PC-3 (cell line): ENCODE measurements at regions not wholly inside any gene's neighbourhood (a gene's known extent, or its start where the extent isn't known, plus 50 kb on each side); places are given as distances from the start of the nearest gene placed in this dataset.
"Not testable (repeated sequence)": the region's sequence is repeated elsewhere in the genome, so short reads cannot be mapped to it uniquely, and the experiment has no call there.

Experiments
- ATAC-seq: fragments of 200-7000 bp; cut with Tn5 transposase; 2 replicates; pipeline ENCODE4 v1.9.1; 2020; ENCODE audit warnings: mild to moderate bottlenecking, moderate library complexity
- BruUV-seq: library from RNA; stranded (reverse); fragments of 400-500 nt; replicated peaks from 2 replicates; lab custom pipeline; 2021; lab: Mats Ljungman, UMichigan
- CTCF ChIA-PET: fragments of 300-600 bp; sonication (Branson Sonifier 250); formaldehyde crosslinking; loops from one replicate; lab custom pipeline; 2022; ENCODE audit warnings: antibody characterized with exemption; lab: Charles Lee
- POLR2A ChIA-PET: fragments of 300-600 bp; sonication (Branson Sonifier 250); formaldehyde crosslinking; loops from one replicate; lab custom pipeline; 2022; ENCODE audit warnings: antibody characterized with exemption; ENCODE audit not compliant: unreplicated experiment; lab: Charles Lee
- DNase-seq: peaks from one replicate; pipeline ENCODE4 v3.0.0-alpha.2; 2015
- H2AFZ ChIP-seq: fragments of 300-600 bp; sonication (generic); 2 replicates; pipeline ENCODE4 v1.6.0; 2016; ENCODE audit warnings: antibody characterized with exemption, low read length
- H3F3A ChIP-seq: fragments of 300-600 bp; sonication (generic); one replicate; pipeline ENCODE4 v1.6.0; 2017; ENCODE audit warnings: antibody characterized with exemption, low read length, control low read depth, mild to moderate bottlenecking; ENCODE audit not compliant: unreplicated experiment
- H3K27ac ChIP-seq: fragments of 300-600 bp; sonication (generic); 2 replicates; pipeline ENCODE4 v1.5.1; 2016; ENCODE audit warnings: mild to moderate bottlenecking, low read length
- H3K27me3 ChIP-seq: fragments of 300-600 bp; sonication (generic); 2 replicates; pipeline ENCODE4 v1.6.1; 2016; ENCODE audit warnings: low read length, mixed read lengths
- H3K36me3 ChIP-seq: fragments of 300-600 bp; sonication (generic); 2 replicates; pipeline ENCODE4 v1.6.1; 2016; ENCODE audit warnings: low read depth, mixed run types, low read length, mixed read lengths
- H3K4me1 ChIP-seq: fragments of 300-600 bp; sonication (generic); 2 replicates; pipeline ENCODE4 v1.5.1; 2016; ENCODE audit warnings: low read length; ENCODE audit not compliant: insufficient read depth
- H3K4me2 ChIP-seq: fragments of 300-600 bp; sonication (generic); 2 replicates; pipeline ENCODE4 v1.6.0; 2016; ENCODE audit warnings: low read length
- H3K4me3 ChIP-seq: fragments of 300-600 bp; sonication (generic); 2 replicates; pipeline ENCODE4 v1.5.1; 2016; ENCODE audit warnings: mild to moderate bottlenecking, low read length, mixed read lengths
- H3K79me2 ChIP-seq: fragments of 300-600 bp; sonication (generic); 2 replicates; pipeline ENCODE4 v1.6.1; 2017; ENCODE audit warnings: low read length, mixed read lengths
- H3K9ac ChIP-seq: fragments of 300-600 bp; sonication (generic); 2 replicates; pipeline ENCODE4 v1.6.0; 2016; ENCODE audit warnings: mild to moderate bottlenecking, low read length
- H3K9me2 ChIP-seq: fragments of 300-600 bp; sonication (generic); replicated peaks from 2 replicates; pipeline ENCODE4 v1.6.1; 2016; ENCODE audit warnings: mixed run types, low read length, mixed read lengths
- H3K9me3 ChIP-seq: fragments of 300-600 bp; sonication (generic); 2 replicates; pipeline ENCODE4 v1.6.1; 2016; ENCODE audit warnings: low read length, mixed read lengths
- H4K20me1 ChIP-seq: fragments of 300-600 bp; sonication (generic); 2 replicates; pipeline ENCODE4 v1.6.1; 2016; ENCODE audit warnings: low read length, mixed read lengths
- EZH2 ChIP-seq: fragments of 300-600 bp; sonication (generic); IDR thresholded peaks from one replicate; pipeline ENCODE4 v1.6.1; 2017; ENCODE audit warnings: antibody characterized with exemption, mild to moderate bottlenecking, low read length; ENCODE audit not compliant: unreplicated experiment
- EZH2phosphoT487 ChIP-seq: fragments of 300-600 bp; sonication (generic); IDR thresholded peaks from 2 replicates; pipeline ENCODE4 v1.6.1; 2018; ENCODE audit warnings: mild to moderate bottlenecking, antibody characterized with exemption, low read length, borderline replicate concordance
- intact Hi-C: fragments of 100-400 bp; cut with micrococcal nuclease; formaldehyde crosslinking; loops from 2 replicates; pipeline ENCODE4 v1.9.0; 2023
- TF ChIP-seq, protein P1 (sequence below): fragments of 300-600 bp; sonication (generic); conservative IDR thresholded peaks from 2 replicates; pipeline ENCODE4 v1.5.1; 2017; ENCODE audit warnings: antibody characterized with exemption, low read depth, mild to moderate bottlenecking, low read length

DNA sequence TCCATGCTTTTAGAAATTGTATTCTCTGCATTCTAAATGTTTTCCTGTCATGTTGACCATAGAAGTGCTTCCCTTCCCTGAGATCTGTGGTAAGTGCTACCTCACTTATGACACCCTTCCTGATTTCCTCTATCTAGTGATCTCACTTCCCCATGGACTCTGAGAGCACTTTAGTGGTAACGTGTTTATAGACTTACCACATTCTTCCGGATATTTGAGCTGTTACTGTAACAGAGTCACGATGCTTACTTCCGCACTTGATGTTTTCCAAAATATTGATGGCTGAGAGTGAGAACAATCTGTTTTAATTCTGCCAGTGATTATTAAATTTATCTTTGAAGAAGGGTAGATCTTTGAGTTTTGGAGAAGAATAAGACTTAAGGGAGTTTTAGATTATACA lies 60.1 kb upstream of the NAMPT start:
- Histone ChIP-seq H4K20me1 (no peaks in the 10 kb centered on the region), H3K36me3 (no peaks in the 10 kb centered on the region), H3K4me3 (no peak overlapping the region), H3K9me2 (no peaks in the 10 kb centered on the region), H3K27me3 (no peaks in the 10 kb centered on the region), H3K79me2 (no peaks in the 10 kb centered on the region), H2AFZ (no peak overlapping the region), H3K4me1 (peaks cover 28% of the 10 kb centered on the region), H3K9ac (no peak overlapping the region), H3K4me2 (peak overlapping the region; percentile 13; the same call in 1 of the 2 replicates), H3K27ac (peak overlapping the region; percentile 47), H3F3A (no peaks in the 10 kb centered on the region), H3K9me3 (peaks cover 6% of the 10 kb centered on the region; the same call in 1 of the 2 replicates)
- intact Hi-C loops = loop anchor here (5.0 kb wide), 3 partner anchors 117 to 372 kb away; no protein-coding TSS in a partner anchor
- ChIA-PET POLR2A (interaction anchor here (0.6 kb wide), 1 partner anchor 197 kb away, joined by 7 read pairs; no protein-coding TSS in a partner anchor), CTCF (no interaction called here)
- DNase-seq (peak; percentile 38), ATAC-seq (peak; percentile 27)
- TF ChIP-seq, protein P1, sequence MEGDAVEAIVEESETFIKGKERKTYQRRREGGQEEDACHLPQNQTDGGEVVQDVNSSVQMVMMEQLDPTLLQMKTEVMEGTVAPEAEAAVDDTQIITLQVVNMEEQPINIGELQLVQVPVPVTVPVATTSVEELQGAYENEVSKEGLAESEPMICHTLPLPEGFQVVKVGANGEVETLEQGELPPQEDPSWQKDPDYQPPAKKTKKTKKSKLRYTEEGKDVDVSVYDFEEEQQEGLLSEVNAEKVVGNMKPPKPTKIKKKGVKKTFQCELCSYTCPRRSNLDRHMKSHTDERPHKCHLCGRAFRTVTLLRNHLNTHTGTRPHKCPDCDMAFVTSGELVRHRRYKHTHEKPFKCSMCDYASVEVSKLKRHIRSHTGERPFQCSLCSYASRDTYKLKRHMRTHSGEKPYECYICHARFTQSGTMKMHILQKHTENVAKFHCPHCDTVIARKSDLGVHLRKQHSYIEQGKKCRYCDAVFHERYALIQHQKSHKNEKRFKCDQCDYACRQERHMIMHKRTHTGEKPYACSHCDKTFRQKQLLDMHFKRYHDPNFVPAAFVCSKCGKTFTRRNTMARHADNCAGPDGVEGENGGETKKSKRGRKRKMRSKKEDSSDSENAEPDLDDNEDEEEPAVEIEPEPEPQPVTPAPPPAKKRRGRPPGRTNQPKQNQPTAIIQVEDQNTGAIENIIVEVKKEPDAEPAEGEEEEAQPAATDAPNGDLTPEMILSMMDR = no peak
- TF ChIP-seq EZH2 = no peak
- TF ChIP-seq EZH2phosphoT487 = no peak
- BruUV-seq = no TSS peak

DNA sequence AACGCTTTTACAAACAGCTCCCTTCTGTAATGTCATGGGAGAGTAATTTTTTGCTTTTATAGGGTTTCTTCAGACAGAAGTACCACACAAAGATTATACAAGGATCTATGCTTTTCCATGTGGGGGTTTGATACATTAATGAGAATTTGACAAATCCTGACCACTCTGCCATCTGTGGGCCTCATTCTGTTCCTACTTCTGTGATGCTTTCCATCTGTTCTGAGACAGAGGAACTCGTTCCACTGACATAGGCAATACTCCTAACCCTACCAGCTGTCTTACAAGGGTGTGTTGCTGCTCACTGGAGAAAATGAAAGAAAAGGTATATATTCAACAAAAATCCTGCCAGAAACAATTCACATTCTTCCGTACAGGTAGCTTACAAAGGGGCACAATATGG lies 59.4 kb upstream of the NAMPT start:
- Histone ChIP-seq H3K36me3 (no peaks in the 10 kb centered on the region), H2AFZ (no peak overlapping the region), H3K27me3 (no peaks in the 10 kb centered on the region), H3K9me2 (no peaks in the 10 kb centered on the region), H4K20me1 (no peaks in the 10 kb centered on the region), H3K9ac (no peak overlapping the region), H3K9me3 (peaks cover 6% of the 10 kb centered on the region; the same call in 1 of the 2 replicates), H3K4me1 (peaks cover 28% of the 10 kb centered on the region), H3K4me2 (no peak overlapping the region), H3K79me2 (no peaks in the 10 kb centered on the region), H3K27ac (peak overlapping the region; percentile 1), H3F3A (no peaks in the 10 kb centered on the region), H3K4me3 (no peak overlapping the region)
- ChIA-PET POLR2A (no interaction called here), CTCF (no interaction called here)
- TF ChIP-seq, protein P1 = no peak
- no peak for TF ChIP-seq EZH2
- no peak for TF ChIP-seq EZH2phosphoT487
- no peak for ATAC-seq
- intact Hi-C loops = no loop called here
- no peak for DNase-seq
- BruUV-seq = no TSS peak

DNA sequence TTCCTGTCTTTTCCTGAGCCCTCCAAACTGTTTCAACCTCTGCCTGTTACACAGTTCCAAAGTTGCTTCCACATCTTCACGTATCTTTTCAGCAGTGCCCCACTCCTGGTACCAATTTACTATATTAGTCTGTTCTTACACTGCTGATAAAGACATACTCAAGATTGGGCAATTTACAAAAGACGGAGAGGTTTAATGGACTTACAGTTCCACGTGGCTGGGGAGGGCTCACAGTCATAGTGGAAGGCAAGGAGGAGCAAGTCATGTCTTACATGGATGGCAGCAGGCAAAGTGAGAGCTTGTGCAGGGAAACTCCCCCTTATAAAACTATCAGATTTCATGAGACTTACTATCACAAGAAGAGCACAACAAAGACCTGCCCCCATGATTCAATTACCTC lies 57.3 kb upstream of the NAMPT start:
- ATAC-seq, H3K27me3 ChIP-seq, H3K27ac ChIP-seq, POLR2A ChIA-PET, H3F3A ChIP-seq, H3K9ac ChIP-seq, H3K4me2 ChIP-seq, intact Hi-C loops, H3K9me3 ChIP-seq, H3K9me2 ChIP-seq, H4K20me1 ChIP-seq, H3K79me2 ChIP-seq, CTCF ChIA-PET, H3K4me3 ChIP-seq, DNase-seq, H2AFZ ChIP-seq, H3K36me3 ChIP-seq, BruUV-seq: not testable (repeated sequence)
- H3K4me1 ChIP-seq = peaks cover 23% of the 10 kb centered on the region

DNA sequence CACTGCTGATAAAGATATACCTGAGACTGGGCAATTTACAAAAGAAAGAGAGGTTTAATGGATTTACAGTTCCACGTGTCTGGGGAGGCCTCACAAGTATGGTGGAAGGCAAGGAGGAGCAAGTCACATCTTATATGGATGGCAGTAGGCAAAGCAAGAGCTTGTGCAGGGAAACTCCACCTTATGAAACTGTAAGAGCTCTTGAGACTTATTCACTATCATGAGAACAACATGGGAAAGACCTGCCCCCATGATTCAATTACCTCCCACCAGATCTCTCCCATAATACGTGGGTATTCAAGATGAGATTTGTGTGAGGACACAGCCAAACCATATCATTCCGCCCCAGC lies 55.4 kb upstream of the NAMPT start:
- POLR2A ChIA-PET, H3K36me3 ChIP-seq, H3K4me3 ChIP-seq, H3K9me2 ChIP-seq, H3K9me3 ChIP-seq, H3K27ac ChIP-seq, H3K4me1 ChIP-seq, intact Hi-C loops, H4K20me1 ChIP-seq, H3F3A ChIP-seq, CTCF ChIA-PET, DNase-seq, BruUV-seq, H3K79me2 ChIP-seq, H2AFZ ChIP-seq, ATAC-seq, H3K4me2 ChIP-seq, H3K27me3 ChIP-seq, H3K9ac ChIP-seq: not testable (repeated sequence)
